Testis (tissue), 2 donors: ENCODE measurements at regions not wholly inside any gene's neighbourhood (a gene's known extent, or its start where the extent isn't known, plus 50 kb on each side); places are given as distances from the start of the nearest gene placed in this dataset.

Source experiments
- POLR2A ChIP-seq: fragments of 450-650 bp; IDR thresholded peaks from one replicate; pipeline ENCODE4 v1.6.1; 2017; ENCODE audit warnings: antibody characterized with exemption, mild to moderate bottlenecking, moderate library complexity
- TF ChIP-seq, protein P1 (sequence below), 3 experiments: fragments of 450-650 bp in 2 of 3; fragments of 200-600 bp in 1 of 3; sonication (generic) in 1 of 3; IDR thresholded peaks; one replicate each; pipeline ENCODE4 v1.5.1; 2016 to 2019; ENCODE audit warnings: antibody characterized with exemption in 3 of 3, mild to moderate bottlenecking in 2 of 3, moderate library complexity in 1 of 3

DNA sequence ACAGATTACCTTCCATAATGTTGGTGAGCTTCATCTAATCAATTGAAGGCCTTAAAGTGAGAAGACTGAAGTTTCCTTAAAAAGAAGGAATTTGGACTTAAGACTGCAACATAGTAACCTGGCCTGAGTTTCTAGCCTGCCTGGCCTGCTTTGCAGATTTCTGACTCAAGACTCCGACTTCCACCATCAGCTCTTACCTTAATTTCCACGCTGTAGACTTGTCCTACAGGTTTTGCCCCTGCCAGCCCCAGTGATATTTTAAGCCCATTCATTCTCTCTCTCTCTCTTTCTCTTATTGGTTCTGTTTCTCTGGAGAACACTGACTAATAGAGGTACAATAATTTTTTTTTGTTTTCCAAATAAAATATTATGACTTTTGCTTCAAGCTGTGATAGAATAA, 862.3 kb upstream of the GHITM start:
- no peak for TF ChIP-seq POLR2A
- TF ChIP-seq, protein P1, sequence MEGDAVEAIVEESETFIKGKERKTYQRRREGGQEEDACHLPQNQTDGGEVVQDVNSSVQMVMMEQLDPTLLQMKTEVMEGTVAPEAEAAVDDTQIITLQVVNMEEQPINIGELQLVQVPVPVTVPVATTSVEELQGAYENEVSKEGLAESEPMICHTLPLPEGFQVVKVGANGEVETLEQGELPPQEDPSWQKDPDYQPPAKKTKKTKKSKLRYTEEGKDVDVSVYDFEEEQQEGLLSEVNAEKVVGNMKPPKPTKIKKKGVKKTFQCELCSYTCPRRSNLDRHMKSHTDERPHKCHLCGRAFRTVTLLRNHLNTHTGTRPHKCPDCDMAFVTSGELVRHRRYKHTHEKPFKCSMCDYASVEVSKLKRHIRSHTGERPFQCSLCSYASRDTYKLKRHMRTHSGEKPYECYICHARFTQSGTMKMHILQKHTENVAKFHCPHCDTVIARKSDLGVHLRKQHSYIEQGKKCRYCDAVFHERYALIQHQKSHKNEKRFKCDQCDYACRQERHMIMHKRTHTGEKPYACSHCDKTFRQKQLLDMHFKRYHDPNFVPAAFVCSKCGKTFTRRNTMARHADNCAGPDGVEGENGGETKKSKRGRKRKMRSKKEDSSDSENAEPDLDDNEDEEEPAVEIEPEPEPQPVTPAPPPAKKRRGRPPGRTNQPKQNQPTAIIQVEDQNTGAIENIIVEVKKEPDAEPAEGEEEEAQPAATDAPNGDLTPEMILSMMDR (IDR thresholded peaks at IDR 0.05) = no peak
